WERI-Rb-1 (cell line): ENCODE measurements at regions not wholly inside any gene's neighbourhood (a gene's known extent, or its start where the extent isn't known, plus 50 kb on each side); places are given as distances from the start of the nearest gene placed in this dataset.
A peak's percentile ranks its signal among the peaks of the same experiment; 100 is the strongest.

Experiments used
- DNase-seq: peaks from one replicate; pipeline ENCODE4 v3.0.0-alpha.2; 2020
- H3K27ac ChIP-seq: fragments of 250-450 bp; sonication (Bioruptor Pico); 2 replicates; pipeline ENCODE4 v1.5.1; 2020; ENCODE audit warnings: mild to moderate bottlenecking, moderate library complexity
- H3K27me3 ChIP-seq: fragments of 250-450 bp; sonication (Bioruptor Pico); 2 replicates; pipeline ENCODE4 v1.5.1; 2021; ENCODE audit warnings: mild to moderate bottlenecking, low read depth, moderate library complexity; ENCODE audit not compliant: insufficient read depth, severe bottlenecking
- H3K36me3 ChIP-seq: fragments of 250-450 bp; sonication (Bioruptor Pico); 2 replicates; pipeline ENCODE4 v1.5.1; 2020; ENCODE audit warnings: mild to moderate bottlenecking, moderate library complexity
- H3K4me3 ChIP-seq: 2 replicates; pipeline ENCODE4 v1.5.1; 2011; ENCODE audit warnings: low read depth, mild to moderate bottlenecking, control low read depth, low read length
- H3K9me3 ChIP-seq: fragments of 250-450 bp; sonication (Bioruptor Pico); 2 replicates; pipeline ENCODE4 v1.5.1; 2021; ENCODE audit warnings: mild to moderate bottlenecking, moderate library complexity; ENCODE audit not compliant: severe bottlenecking
- CTCF ChIP-seq: IDR thresholded peaks from 2 replicates; pipeline ENCODE4 v1.5.1; 2011; ENCODE audit warnings: low read depth, mild to moderate bottlenecking, control low read depth, inconsistent platforms, low read length

GRCh38 chr7:94324380-94325121 lies 70.1 kb upstream of the COL1A2 start:
- DNase-seq: no peak
- no peaks in the 10 kb centered on the region for H3K36me3 ChIP-seq
- no peak overlapping the region for H3K27ac ChIP-seq
- TF ChIP-seq CTCF: no peak
- H3K27me3 ChIP-seq: no peaks in the 10 kb centered on the region
- peaks cover 35% of the 10 kb centered on the region for H3K9me3 ChIP-seq
- no peak overlapping the region for H3K4me3 ChIP-seq

GRCh38 chr7:94325122-94325475 lies 69.6 kb upstream of the COL1A2 start:
- Histone ChIP-seq H3K4me3 (no peak overlapping the region), H3K27me3 (no peaks in the 10 kb centered on the region), H3K9me3 (peaks cover 30% of the 10 kb centered on the region), H3K36me3 (no peaks in the 10 kb centered on the region), H3K27ac (no peak overlapping the region)
- DNase-seq: no peak
- no peak for TF ChIP-seq CTCF

- DNase-seq: no peak
- TF ChIP-seq CTCF: no peak
- no peaks in the 10 kb centered on the region for H3K36me3 ChIP-seq
- peaks cover 11% of the 10 kb centered on the region for H3K9me3 ChIP-seq
- H3K4me3 ChIP-seq: no peak overlapping the region
- H3K27me3 ChIP-seq: no peaks in the 10 kb centered on the region
- no peak overlapping the region for H3K27ac ChIP-seq
Observed at GRCh38 chr7:94330269-94331020, 64.2 kb upstream of the COL1A2 start.

- Histone ChIP-seq H3K27me3 (no peaks in the 10 kb centered on the region), H3K4me3 (no peak overlapping the region), H3K9me3 (peaks cover 8% of the 10 kb centered on the region), H3K36me3 (no peaks in the 10 kb centered on the region), H3K27ac (no peak overlapping the region)
- TF ChIP-seq CTCF: no peak
- DNase-seq: no peak
Observed at GRCh38 chr7:94332571-94332970, 62.1 kb upstream of the COL1A2 start.

GRCh38 chr7:94333810-94334209 lies 60.9 kb upstream of the COL1A2 start:
- H3K27me3 ChIP-seq: no peaks in the 10 kb centered on the region
- DNase-seq: no peak
- TF ChIP-seq CTCF: no peak
- no peak overlapping the region; the same call in 1 of the 2 replicates for H3K27ac ChIP-seq
- peaks cover under 1% of the 10 kb centered on the region for H3K9me3 ChIP-seq
- no peak overlapping the region for H3K4me3 ChIP-seq
- no peaks in the 10 kb centered on the region for H3K36me3 ChIP-seq

- peak; percentile 50 for DNase-seq
- Histone ChIP-seq H3K27me3 (no peaks in the 10 kb centered on the region), H3K27ac (peak overlapping the region; percentile 90), H3K9me3 (no peaks in the 10 kb centered on the region), H3K36me3 (no peaks in the 10 kb centered on the region), H3K4me3 (no peak overlapping the region)
- no peak for TF ChIP-seq CTCF
Observed at GRCh38 chr7:94335586-94335985, 59.1 kb upstream of the COL1A2 start.
